ENCODE measurements at regions not wholly inside any gene's neighbourhood (a gene's known extent, or its start where the extent isn't known, plus 50 kb on each side); places are given as distances from the start of the nearest gene placed in this dataset.
A peak's percentile ranks its signal among the peaks of the same experiment; 100 is the strongest.
"Not testable (repeated sequence)": the region's sequence is repeated elsewhere in the genome, so short reads cannot be mapped to it uniquely, and the experiment has no call there.

DNA sequence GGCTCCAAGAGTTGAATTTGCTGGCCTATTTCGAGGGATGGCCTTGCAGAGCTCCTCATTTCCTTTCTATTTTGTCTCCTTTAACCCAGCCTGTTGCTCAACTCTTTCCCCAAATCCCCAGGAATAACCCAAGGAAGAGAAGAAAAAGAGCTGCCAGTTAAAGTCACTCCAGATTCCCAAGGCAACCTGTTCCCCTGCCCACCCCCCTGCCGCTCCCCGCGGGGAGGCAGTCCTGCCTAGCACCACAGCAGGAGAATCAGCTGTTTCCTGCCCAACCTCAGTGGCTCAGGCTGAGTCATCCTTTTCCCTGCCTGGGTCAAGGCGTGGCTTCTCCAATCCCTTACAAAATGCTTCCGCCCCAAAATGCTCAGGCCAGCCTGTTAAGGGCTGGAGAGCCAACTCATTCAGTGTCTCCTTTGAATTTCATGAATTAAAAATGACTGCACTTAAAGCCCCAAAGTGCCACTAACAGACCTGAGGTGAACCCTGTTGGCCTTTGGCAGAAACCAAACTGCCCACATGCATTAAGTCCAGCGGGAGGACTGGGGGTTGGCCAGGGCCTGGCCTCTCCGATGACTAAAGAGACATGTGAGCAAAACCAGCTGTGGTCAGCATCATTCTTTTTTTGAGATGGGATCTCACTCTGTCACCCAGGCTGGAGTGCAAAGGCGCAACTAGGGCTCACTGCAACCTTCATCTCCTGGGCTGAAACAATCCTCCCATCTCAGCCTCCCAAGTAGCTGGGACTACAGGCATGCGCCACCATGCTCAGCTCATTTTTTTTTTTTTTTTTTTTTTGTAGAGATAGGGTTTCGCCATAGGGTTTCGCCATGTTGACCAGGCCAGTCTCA, 83.2 kb upstream of the KIF5B start:
- peak; percentile 12 for ATAC-seq
- no peaks in the 10 kb centered on the region for H3K9me3 Mint-ChIP-seq
- H3K27ac Mint-ChIP-seq, result no peak overlapping the region
- H3K4me1 Mint-ChIP-seq, result no peaks in the 10 kb centered on the region
- no peaks in the 10 kb centered on the region for H3K27me3 Mint-ChIP-seq
- no peak overlapping the region for H3K4me3 Mint-ChIP-seq
- H3K36me3 Mint-ChIP-seq, result no peaks in the 10 kb centered on the region

- H3K27me3 Mint-ChIP-seq, H3K36me3 Mint-ChIP-seq, H3K9me3 Mint-ChIP-seq, H3K4me3 Mint-ChIP-seq, ATAC-seq, H3K4me1 Mint-ChIP-seq, H3K27ac Mint-ChIP-seq: not testable (repeated sequence)
These were observed 80.7 kb upstream of the KIF5B start for GRCh38 chr10:32136927-32137326.

DNA sequence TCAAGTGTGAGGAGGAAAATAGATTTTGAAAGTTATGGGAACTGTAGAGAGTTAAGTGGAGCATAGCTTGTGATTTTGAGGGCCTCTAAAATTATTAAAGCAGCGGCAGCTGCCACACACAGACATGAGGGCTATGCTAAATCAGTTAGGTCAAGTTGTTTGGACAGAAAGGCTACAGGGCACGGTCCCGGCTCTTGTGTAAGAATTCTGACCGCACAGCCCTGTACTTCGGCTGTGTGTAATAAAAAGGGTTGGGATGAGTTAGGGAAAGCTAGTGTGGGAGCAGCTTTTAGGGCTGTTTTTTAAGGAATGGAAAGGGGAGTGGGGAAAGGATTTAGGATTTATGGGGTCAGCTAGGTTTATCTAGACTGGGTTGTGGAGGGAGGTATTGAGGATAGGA, 79.6 kb upstream of the KIF5B start:
- not testable (repeated sequence) for H3K27me3 Mint-ChIP-seq, H3K9me3 Mint-ChIP-seq, H3K27ac Mint-ChIP-seq, H3K36me3 Mint-ChIP-seq, ATAC-seq, H3K4me1 Mint-ChIP-seq, H3K4me3 Mint-ChIP-seq

DNA sequence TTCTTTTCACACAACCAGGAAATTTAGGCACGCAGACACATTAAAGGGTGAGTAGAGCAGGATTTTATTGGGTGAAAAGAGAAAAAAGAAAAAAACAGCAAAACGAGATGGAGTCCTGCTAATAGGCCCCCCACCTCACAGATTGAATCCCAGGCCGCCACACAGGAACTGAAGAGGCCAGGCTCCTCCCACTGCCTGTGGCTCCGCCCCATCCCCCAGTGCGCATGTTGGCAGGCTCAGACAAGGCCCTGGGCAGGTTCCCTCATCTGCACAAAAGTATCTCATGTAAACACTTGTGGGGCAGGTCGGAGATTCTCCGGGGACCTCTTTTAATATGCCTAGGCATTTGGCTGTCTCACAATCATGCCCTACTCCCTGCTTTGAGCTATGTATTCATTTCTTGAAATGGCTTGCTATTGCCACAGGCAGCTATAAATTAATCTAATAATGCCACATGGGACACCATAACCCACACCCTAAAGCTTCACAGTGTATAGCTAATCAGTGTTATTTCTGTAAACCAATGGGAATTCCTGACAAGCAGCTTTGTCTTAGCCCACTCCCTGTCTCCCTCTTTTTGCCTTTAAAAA, 76.2 kb upstream of the KIF5B start:
- no peak overlapping the region for H3K27ac Mint-ChIP-seq
- H3K27me3 Mint-ChIP-seq, result no peaks in the 10 kb centered on the region
- ATAC-seq, result no peak
- no peak overlapping the region for H3K4me3 Mint-ChIP-seq
- H3K36me3 Mint-ChIP-seq, result no peaks in the 10 kb centered on the region
- H3K9me3 Mint-ChIP-seq, result no peaks in the 10 kb centered on the region
- H3K4me1 Mint-ChIP-seq, result no peaks in the 10 kb centered on the region

DNA sequence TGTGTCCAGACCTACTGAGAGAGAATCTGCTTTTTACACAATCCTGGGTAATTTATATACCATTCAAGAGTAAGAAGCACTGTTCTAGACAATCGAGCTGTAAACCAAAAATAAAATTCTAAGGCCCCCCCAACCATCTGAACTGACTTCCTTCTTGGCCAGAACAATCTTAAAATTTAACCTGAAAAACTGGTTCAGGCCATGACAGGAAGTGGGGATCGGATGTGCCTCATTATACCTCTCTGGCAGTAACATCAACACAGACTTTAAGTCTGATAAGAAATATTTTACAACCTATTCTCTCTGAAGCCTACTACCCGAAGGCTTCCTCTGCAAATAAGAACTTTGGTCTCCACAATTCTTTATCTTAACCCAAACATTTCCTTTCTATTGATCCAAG, 75.2 kb upstream of the KIF5B start:
- no peak overlapping the region for H3K27ac Mint-ChIP-seq
- no peak for ATAC-seq
- H3K36me3 Mint-ChIP-seq, result no peaks in the 10 kb centered on the region
- H3K9me3 Mint-ChIP-seq, result no peaks in the 10 kb centered on the region
- no peaks in the 10 kb centered on the region for H3K27me3 Mint-ChIP-seq
- H3K4me1 Mint-ChIP-seq, result no peaks in the 10 kb centered on the region
- no peak overlapping the region for H3K4me3 Mint-ChIP-seq

DNA sequence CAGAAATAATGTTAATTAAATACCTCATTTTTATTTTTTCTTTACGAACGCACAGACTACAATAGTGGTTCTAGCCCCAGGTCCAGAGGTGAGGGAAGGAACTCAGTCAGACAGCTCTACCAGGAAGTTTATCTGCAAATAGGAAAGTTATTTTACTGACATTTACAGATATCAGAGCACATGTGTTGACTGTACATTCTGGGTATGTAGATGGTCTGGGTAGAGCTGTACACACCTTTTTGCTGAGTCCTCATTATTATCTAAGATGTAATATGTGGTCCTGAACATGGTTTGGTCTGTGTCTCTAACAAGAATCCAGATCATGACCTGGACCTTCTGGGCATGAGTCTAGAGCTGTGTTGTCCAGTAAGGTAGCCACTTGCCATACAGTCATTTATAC, 74.6 kb upstream of the KIF5B start:
- ATAC-seq, result no peak
- H3K36me3 Mint-ChIP-seq, result no peaks in the 10 kb centered on the region
- H3K4me3 Mint-ChIP-seq, result no peak overlapping the region
- H3K9me3 Mint-ChIP-seq, result no peaks in the 10 kb centered on the region
- H3K27me3 Mint-ChIP-seq, result peaks cover 2% of the 10 kb centered on the region
- no peak overlapping the region for H3K27ac Mint-ChIP-seq
- no peaks in the 10 kb centered on the region for H3K4me1 Mint-ChIP-seq

GRCh38 chr10:32125023-32125422, 68.8 kb upstream of the KIF5B start:
- Mint-ChIP-seq H3K27me3 (peaks cover 12% of the 10 kb centered on the region), H3K9me3 (peaks cover 7% of the 10 kb centered on the region), H3K36me3 (no peaks in the 10 kb centered on the region), H3K4me3 (no peak overlapping the region), H3K27ac (no peak overlapping the region), H3K4me1 (no peaks in the 10 kb centered on the region)
- ATAC-seq, result no peak

DNA sequence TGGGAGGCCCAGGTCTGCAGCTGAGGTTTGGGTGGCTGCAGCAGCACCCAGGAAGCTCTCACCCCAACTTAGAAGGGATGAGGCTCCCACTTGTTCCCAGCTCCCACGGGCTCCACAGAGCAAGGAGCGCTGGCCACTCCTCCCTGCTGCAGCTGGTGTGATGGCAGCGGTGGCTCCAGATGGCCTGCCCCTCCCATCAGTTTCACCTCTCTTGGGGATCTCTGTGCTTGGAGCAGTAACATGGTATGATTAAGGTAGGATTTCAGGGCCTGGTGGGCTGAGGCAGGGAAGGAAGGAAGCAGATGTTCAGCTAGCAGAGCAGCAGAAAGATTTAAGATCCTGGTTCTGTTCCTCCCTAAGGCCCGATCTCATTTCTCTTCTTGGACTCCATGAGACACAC, 66.8 kb upstream of the KIF5B start:
- no peak overlapping the region for H3K4me3 Mint-ChIP-seq
- no peak for ATAC-seq
- no peak overlapping the region for H3K27ac Mint-ChIP-seq
- H3K9me3 Mint-ChIP-seq, result peaks cover 7% of the 10 kb centered on the region
- H3K4me1 Mint-ChIP-seq, result no peaks in the 10 kb centered on the region
- no peaks in the 10 kb centered on the region for H3K36me3 Mint-ChIP-seq
- peaks cover 23% of the 10 kb centered on the region for H3K27me3 Mint-ChIP-seq

DNA sequence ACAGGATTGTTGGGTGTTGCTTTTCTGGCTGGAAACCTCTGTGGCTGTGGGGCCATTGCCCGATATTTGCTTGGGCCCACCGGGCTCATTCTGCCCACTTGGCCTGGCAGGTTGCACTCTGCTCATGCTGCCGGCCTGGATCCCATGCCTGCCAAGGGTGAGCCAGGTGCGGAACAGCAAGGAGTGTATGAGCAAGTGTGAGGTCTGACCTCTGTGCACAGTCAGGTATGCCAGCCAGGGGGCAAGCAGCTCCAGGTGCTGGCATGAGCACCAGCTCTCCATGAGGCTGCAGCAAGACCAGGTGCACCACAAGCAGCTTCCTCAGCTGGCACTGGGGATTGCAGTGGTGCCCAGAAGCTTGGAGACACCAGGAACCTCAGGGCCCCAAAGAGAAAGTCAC, 65.4 kb upstream of the KIF5B start:
- Mint-ChIP-seq H3K4me1 (no peaks in the 10 kb centered on the region), H3K27ac (no peak overlapping the region), H3K4me3 (no peak overlapping the region), H3K9me3 (peaks cover 7% of the 10 kb centered on the region), H3K27me3 (peaks cover 23% of the 10 kb centered on the region), H3K36me3 (no peaks in the 10 kb centered on the region)
- ATAC-seq, result no peak

DNA sequence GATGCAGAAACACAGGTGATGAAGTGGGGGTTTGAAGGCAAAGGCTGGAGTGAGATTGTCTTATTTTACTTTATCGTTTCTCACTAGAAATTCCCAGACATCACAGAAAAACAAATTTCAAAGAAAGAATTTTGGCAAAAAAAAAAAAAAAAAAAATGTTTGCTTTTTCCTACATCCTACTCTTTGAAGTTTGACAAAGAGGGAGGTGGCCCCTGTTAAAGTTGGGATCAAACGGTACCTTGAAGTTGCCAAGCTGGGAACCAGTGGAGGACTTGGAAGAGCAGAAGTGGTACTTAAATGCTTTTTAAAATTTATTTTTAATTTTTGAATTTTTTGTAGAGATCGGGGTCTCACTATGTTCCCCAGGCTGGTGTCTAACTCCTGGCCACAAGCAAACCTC, 63.9 kb upstream of the KIF5B start:
- Mint-ChIP-seq H3K4me1 (no peaks in the 10 kb centered on the region), H3K9me3 (peaks cover 16% of the 10 kb centered on the region), H3K27ac (no peak overlapping the region), H3K36me3 (no peaks in the 10 kb centered on the region), H3K4me3 (no peak overlapping the region), H3K27me3 (peaks cover 24% of the 10 kb centered on the region)
- no peak for ATAC-seq

GRCh38 chr10:32114508-32114907, 58.3 kb upstream of the KIF5B start:
- Mint-ChIP-seq H3K9me3 (peaks cover 9% of the 10 kb centered on the region), H3K4me1 (no peaks in the 10 kb centered on the region), H3K36me3 (no peaks in the 10 kb centered on the region), H3K4me3 (no peak overlapping the region), H3K27ac (no peak overlapping the region), H3K27me3 (peaks cover 30% of the 10 kb centered on the region)
- ATAC-seq, result no peak

GRCh38 chr10:32112055-32112454, 55.8 kb upstream of the KIF5B start:
- Mint-ChIP-seq H3K27me3 (peaks cover 21% of the 10 kb centered on the region), H3K27ac (no peak overlapping the region), H3K36me3 (no peaks in the 10 kb centered on the region), H3K4me3 (no peak overlapping the region), H3K4me1 (no peaks in the 10 kb centered on the region), H3K9me3 (peaks cover 9% of the 10 kb centered on the region)
- ATAC-seq, result no peak

- no peak overlapping the region for H3K27ac Mint-ChIP-seq
- no peaks in the 10 kb centered on the region for H3K36me3 Mint-ChIP-seq
- H3K9me3 Mint-ChIP-seq, result peaks cover 9% of the 10 kb centered on the region
- H3K4me3 Mint-ChIP-seq, result no peak overlapping the region
- H3K4me1 Mint-ChIP-seq, result no peaks in the 10 kb centered on the region
- no peak for ATAC-seq
- H3K27me3 Mint-ChIP-seq, result peaks cover 21% of the 10 kb centered on the region
These were observed 55.4 kb upstream of the KIF5B start for GRCh38 chr10:32111585-32111984.

- Mint-ChIP-seq H3K27ac (no peak overlapping the region), H3K4me3 (no peak overlapping the region), H3K27me3 (peaks cover 19% of the 10 kb centered on the region), H3K9me3 (peaks cover 7% of the 10 kb centered on the region), H3K4me1 (no peaks in the 10 kb centered on the region), H3K36me3 (no peaks in the 10 kb centered on the region)
- no peak for ATAC-seq
These were observed 54.6 kb upstream of the KIF5B start for GRCh38 chr10:32110790-32111189.

- H3K9me3 Mint-ChIP-seq, result no peaks in the 10 kb centered on the region
- no peak overlapping the region for H3K4me3 Mint-ChIP-seq
- peaks cover 19% of the 10 kb centered on the region for H3K27me3 Mint-ChIP-seq
- no peak overlapping the region for H3K27ac Mint-ChIP-seq
- H3K4me1 Mint-ChIP-seq, result no peaks in the 10 kb centered on the region
- ATAC-seq, result no peak
- no peaks in the 10 kb centered on the region for H3K36me3 Mint-ChIP-seq
These were observed 53.4 kb upstream of the KIF5B start for GRCh38 chr10:32109603-32110002.
